ENCODE measurements at regions not wholly inside any gene's neighbourhood (a gene's known extent, or its start where the extent isn't known, plus 50 kb on each side); places are given as distances from the start of the nearest gene placed in this dataset.

GRCh38 chr1:238951809-238952208 lies 434.6 kb upstream of the CHRM3 start:
- Histone ChIP-seq H2AFZ (ENCODE audit: low read depth, low read length) (no peak overlapping the region), H3K4me2 (ENCODE audit: insufficient read depth, low read length) (no peak overlapping the region), H3K36me3 (ENCODE audit: control insufficient read depth, insufficient read depth, low read length) (no peaks in the 10 kb centered on the region), H3K9me1 (ENCODE audit: control insufficient read depth, insufficient read depth, low read length) (no peaks in the 10 kb centered on the region), H3K9ac (ENCODE audit: insufficient read depth in 1 of 2, low read depth in 2 of 2, low read length in 2 of 2) (no peak overlapping the region), H3K9me3 (replicated peaks; ENCODE audit: control insufficient read depth, insufficient read depth, low read depth, low read length) (no peaks in the 10 kb centered on the region), H3K79me2 (ENCODE audit: control insufficient read depth, insufficient read depth, low read length) (no peaks in the 10 kb centered on the region), H3K4me1 (replicated peaks in 1 of 2; ENCODE audit: control insufficient read depth in 2 of 2, insufficient read depth in 2 of 2, low read length in 2 of 2) (no peaks in the 10 kb centered on the region), H3K27me3 (ENCODE audit: control insufficient read depth in 2 of 2, insufficient read depth in 2 of 2, low read length in 2 of 2) (no peaks in the 10 kb centered on the region), H4K20me1 (replicated peaks; ENCODE audit: control insufficient read depth, insufficient read depth, low read length) (no peaks in the 10 kb centered on the region), H3K27ac (ENCODE audit: extremely low read depth, low read depth, low read length) (no peak overlapping the region), H3K4me3 (no peak overlapping the region)
- no peak for TF ChIP-seq ETV1 (tag; conservative IDR thresholded peaks at IDR 0.05; ENCODE audit: low read depth)
- no peak for TF ChIP-seq E2F1 (CRISPR knock-in tag; IDR thresholded peaks at IDR 0.05)
- no peak for TF ChIP-seq USF2 (CRISPR knock-in tag; IDR thresholded peaks at IDR 0.05)
- TF ChIP-seq ZNF77 (CRISPR knock-in tag; IDR thresholded peaks at IDR 0.05) = no peak
- TF ChIP-seq MCM7 (IDR thresholded peaks at IDR 0.05) = no peak
- no peak for TF ChIP-seq ZMIZ1 (IDR thresholded peaks at IDR 0.05; ENCODE audit: low read depth in 2 of 2, low read length in 2 of 2)
- TF ChIP-seq CHD2 (IDR thresholded peaks at IDR 0.05; ENCODE audit: low read depth, low read length) = no peak
- no peak for TF ChIP-seq EZH2 (IDR thresholded peaks at IDR 0.05; ENCODE audit: borderline replicate concordance, low read depth, low read length)
- no peak for TF ChIP-seq ARHGAP35 (IDR thresholded peaks at IDR 0.05; ENCODE audit: partially characterized antibody)
- TF ChIP-seq ATF1 (CRISPR knock-in tag; IDR thresholded peaks at IDR 0.05) = no peak
- TF ChIP-seq ATF1 (tag; IDR thresholded peaks at IDR 0.05) = no peak
- intact Hi-C loops (cut with micrococcal nuclease) (no loop called here), in situ Hi-C loops (cut with MboI) (no loop called here)
- BruUV-seq (replicated peaks) = no TSS peak
- DNase-seq (ENCODE audit: extremely low read depth in 1 of 4, low spot score in 3 of 4) (no peak), ATAC-seq (no peak), FAIRE-seq (no peak)
- ChIA-PET POLR2A (no interaction called here), CTCF (ENCODE audit: low intra/inter-chr PET ratio) (no interaction called here)
- 3% methylated on average over 6 of the region's 6 CpGs for WGBS (ENCODE audit: insufficient coverage, low coverage, missing lambda C conversion rate)

All from K562 (cell line).